Right lobe of liver (tissue), 4 donors: ENCODE measurements at regions not wholly inside any gene's neighbourhood (a gene's known extent, or its start where the extent isn't known, plus 50 kb on each side); places are given as distances from the start of the nearest gene placed in this dataset.

Experiments
- POLR2A ChIP-seq: fragments of 450-650 bp; IDR thresholded peaks from one replicate; pipeline ENCODE4 v1.6.1; 2017; ENCODE audit warnings: antibody characterized with exemption, mild to moderate bottlenecking
- TF ChIP-seq, protein P1 (sequence below), 4 donors: fragments of 200-600 bp in 3 of 4; fragments of 450-650 bp in 1 of 4; IDR thresholded peaks; one replicate each; pipeline versions ENCODE4 v1.5.1 to v1.8.0; 2016 to 2022; ENCODE audit warnings: antibody characterized with exemption in 4 of 4, mild to moderate bottlenecking in 2 of 4
- donor health status: DM: no; HTN: no; CAD: no.
- donor health status: DM: no; HTN: no; CAD: no.
- donor health status: DM: no; HTN: yes; CAD: no.

DNA sequence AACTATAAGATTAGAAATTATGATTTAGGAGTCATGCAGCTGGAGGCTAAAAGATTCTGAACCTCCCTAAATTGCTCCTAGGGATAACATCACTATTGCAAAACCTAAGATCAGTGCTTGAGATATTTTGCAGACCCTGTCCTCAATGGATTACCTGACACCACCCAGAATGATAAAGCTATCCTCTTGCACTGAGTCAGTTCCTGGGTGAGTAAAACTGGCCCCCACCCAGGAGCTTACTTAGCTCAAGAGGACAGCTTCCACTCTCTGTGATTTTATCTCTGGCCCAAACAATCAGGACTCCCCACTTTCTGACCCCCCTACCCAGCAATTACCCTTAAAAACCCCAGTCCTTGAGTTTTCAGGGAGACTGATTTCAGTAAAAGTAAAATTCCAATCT, 2074.4 kb upstream of the RAG2 start:
- no peak for TF ChIP-seq POLR2A
- TF ChIP-seq, protein P1, sequence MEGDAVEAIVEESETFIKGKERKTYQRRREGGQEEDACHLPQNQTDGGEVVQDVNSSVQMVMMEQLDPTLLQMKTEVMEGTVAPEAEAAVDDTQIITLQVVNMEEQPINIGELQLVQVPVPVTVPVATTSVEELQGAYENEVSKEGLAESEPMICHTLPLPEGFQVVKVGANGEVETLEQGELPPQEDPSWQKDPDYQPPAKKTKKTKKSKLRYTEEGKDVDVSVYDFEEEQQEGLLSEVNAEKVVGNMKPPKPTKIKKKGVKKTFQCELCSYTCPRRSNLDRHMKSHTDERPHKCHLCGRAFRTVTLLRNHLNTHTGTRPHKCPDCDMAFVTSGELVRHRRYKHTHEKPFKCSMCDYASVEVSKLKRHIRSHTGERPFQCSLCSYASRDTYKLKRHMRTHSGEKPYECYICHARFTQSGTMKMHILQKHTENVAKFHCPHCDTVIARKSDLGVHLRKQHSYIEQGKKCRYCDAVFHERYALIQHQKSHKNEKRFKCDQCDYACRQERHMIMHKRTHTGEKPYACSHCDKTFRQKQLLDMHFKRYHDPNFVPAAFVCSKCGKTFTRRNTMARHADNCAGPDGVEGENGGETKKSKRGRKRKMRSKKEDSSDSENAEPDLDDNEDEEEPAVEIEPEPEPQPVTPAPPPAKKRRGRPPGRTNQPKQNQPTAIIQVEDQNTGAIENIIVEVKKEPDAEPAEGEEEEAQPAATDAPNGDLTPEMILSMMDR (IDR thresholded peaks at IDR 0.05) = no peak
